HG02973 (cell line): ENCODE measurements at regions not wholly inside any gene's neighbourhood (a gene's known extent, or its start where the extent isn't known, plus 50 kb on each side); places are given as distances from the start of the nearest gene placed in this dataset.

Source experiments
- ATAC-seq: cut with Tn5 transposase; IDR thresholded peaks from one replicate; pipeline ENCODE4 v1.9.1; 2021; ENCODE audit warnings: moderate library complexity; ENCODE audit not compliant: unreplicated experiment

GRCh38 chr22:49142296-49142695 lies 685.4 kb downstream of the BRD1 start:
- no peak for ATAC-seq

GRCh38 chr22:49141761-49142160 lies 685.9 kb downstream of the BRD1 start:
- ATAC-seq, result no peak

GRCh38 chr22:49140911-49141665 lies 686.6 kb downstream of the BRD1 start:
- no peak for ATAC-seq

GRCh38 chr22:49139492-49140151 lies 688.1 kb downstream of the BRD1 start:
- no peak for ATAC-seq

- no peak for ATAC-seq
These were observed 689.4 kb downstream of the BRD1 start for GRCh38 chr22:49138250-49138790.

GRCh38 chr22:49137206-49137840 lies 690.4 kb downstream of the BRD1 start:
- ATAC-seq, result no peak

GRCh38 chr22:49136816-49137180 lies 690.9 kb downstream of the BRD1 start:
- ATAC-seq, result no peak

- ATAC-seq, result no peak
These were observed 691.4 kb downstream of the BRD1 start for GRCh38 chr22:49136041-49136815.

GRCh38 chr22:49134076-49134475 lies 693.6 kb downstream of the BRD1 start:
- no peak for ATAC-seq

- ATAC-seq, result no peak
These were observed 694.1 kb downstream of the BRD1 start for GRCh38 chr22:49133541-49133940.

GRCh38 chr22:49132009-49132408 lies 695.7 kb downstream of the BRD1 start:
- ATAC-seq, result no peak

GRCh38 chr22:49129736-49130135 lies 697.9 kb downstream of the BRD1 start:
- no peak for ATAC-seq

GRCh38 chr22:49128874-49129273 lies 698.8 kb downstream of the BRD1 start:
- ATAC-seq, result no peak

GRCh38 chr22:49124608-49125007 lies 703.1 kb downstream of the BRD1 start:
- ATAC-seq, result no peak

- ATAC-seq, result no peak
These were observed 704.0 kb downstream of the BRD1 start for GRCh38 chr22:49123621-49124192.

- ATAC-seq, result no peak
These were observed 708.1 kb downstream of the BRD1 start for GRCh38 chr22:49119551-49119952.

GRCh38 chr22:49118065-49118464 lies 709.6 kb downstream of the BRD1 start:
- ATAC-seq, result no peak

- no peak for ATAC-seq
These were observed 710.2 kb downstream of the BRD1 start for GRCh38 chr22:49117486-49117885.

- no peak for ATAC-seq
These were observed 711.1 kb downstream of the BRD1 start for GRCh38 chr22:49116486-49117120.

- no peak for ATAC-seq
These were observed 711.7 kb downstream of the BRD1 start for GRCh38 chr22:49116021-49116420.
